ENCODE measurements at regions not wholly inside any gene's neighbourhood (a gene's known extent, or its start where the extent isn't known, plus 50 kb on each side); places are given as distances from the start of the nearest gene placed in this dataset.
"Not testable (repeated sequence)": the region's sequence is repeated elsewhere in the genome, so short reads cannot be mapped to it uniquely, and the experiment has no call there.

DNA sequence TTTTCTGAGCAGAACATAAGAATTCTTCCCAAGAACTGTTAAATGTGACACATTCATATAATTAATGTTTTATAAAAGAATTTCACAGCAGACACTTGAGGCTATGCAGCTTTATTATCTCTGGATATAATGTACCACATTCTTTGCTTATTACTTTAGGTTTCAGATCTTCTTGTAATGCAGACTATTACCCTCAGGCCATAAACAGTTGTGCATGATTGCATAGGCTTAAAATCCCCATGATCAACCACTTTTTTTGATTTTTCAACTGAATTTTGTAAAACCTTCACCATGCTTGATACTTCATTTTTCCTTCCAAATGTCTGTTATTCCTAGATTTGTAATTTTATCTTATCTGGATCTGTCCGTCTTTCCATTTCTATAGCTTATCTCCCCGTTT lies 1355.7 kb downstream of the BRINP3 start:
- no peak for DNase-seq
- CTCF ChIA-PET, result no interaction called here
- Histone ChIP-seq H4K20me1 (ENCODE audit: insufficient read depth) (no peaks in the 10 kb centered on the region), H3K79me2 (ENCODE audit: low read depth) (no peaks in the 10 kb centered on the region), H3K36me3 (ENCODE audit: low read depth) (no peaks in the 10 kb centered on the region), H3K27me3 (ENCODE audit: insufficient read depth, low read depth) (no peaks in the 10 kb centered on the region), H3K4me1 (replicated peaks; ENCODE audit: insufficient read depth) (no peaks in the 10 kb centered on the region), H3K27ac (no peak overlapping the region), H3K4me3 (no peak overlapping the region), H3F3A (ENCODE audit: insufficient read depth, low read depth) (no peaks in the 10 kb centered on the region), H3K9me3 (ENCODE audit: insufficient read depth, low read depth) (no peaks in the 10 kb centered on the region), H3K4me2 (no peak overlapping the region), H2AFZ (no peak overlapping the region), H3K9me2 (ENCODE audit: insufficient read depth) (no peaks in the 10 kb centered on the region)
- TF ChIP-seq EZH2 (IDR thresholded peaks at IDR 0.05; ENCODE audit: low read depth), result no peak
- TF ChIP-seq, protein P1, sequence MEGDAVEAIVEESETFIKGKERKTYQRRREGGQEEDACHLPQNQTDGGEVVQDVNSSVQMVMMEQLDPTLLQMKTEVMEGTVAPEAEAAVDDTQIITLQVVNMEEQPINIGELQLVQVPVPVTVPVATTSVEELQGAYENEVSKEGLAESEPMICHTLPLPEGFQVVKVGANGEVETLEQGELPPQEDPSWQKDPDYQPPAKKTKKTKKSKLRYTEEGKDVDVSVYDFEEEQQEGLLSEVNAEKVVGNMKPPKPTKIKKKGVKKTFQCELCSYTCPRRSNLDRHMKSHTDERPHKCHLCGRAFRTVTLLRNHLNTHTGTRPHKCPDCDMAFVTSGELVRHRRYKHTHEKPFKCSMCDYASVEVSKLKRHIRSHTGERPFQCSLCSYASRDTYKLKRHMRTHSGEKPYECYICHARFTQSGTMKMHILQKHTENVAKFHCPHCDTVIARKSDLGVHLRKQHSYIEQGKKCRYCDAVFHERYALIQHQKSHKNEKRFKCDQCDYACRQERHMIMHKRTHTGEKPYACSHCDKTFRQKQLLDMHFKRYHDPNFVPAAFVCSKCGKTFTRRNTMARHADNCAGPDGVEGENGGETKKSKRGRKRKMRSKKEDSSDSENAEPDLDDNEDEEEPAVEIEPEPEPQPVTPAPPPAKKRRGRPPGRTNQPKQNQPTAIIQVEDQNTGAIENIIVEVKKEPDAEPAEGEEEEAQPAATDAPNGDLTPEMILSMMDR (conservative IDR thresholded peaks at IDR 0.05), result no peak
- intact Hi-C loops (cut with micrococcal nuclease; ENCODE audit: unreplicated experiment), result no loop called here
- BruUV-seq (replicated peaks), result no TSS peak
- POLR2A ChIA-PET (ENCODE audit: unreplicated experiment), result no interaction called here

DNA sequence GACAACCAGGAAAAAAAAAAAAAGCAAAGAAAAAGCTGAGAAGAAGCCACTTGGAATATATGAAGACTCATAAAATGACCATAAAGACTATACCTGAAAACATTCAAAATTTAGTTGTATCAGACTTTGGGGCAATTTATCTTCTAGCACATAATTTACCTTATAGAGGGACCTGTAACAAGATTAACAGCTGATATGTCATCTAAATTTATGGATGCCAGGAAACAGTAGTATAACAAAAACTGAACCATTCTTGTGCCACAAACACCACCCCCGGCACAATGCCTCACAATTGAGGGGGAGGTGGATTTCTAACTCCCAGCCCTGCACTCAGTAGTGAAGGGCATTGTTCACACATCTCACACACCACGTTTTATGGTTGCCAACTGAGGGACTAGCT lies 1352.0 kb downstream of the BRINP3 start:
- Histone ChIP-seq H3K36me3 (ENCODE audit: low read depth) (no peaks in the 10 kb centered on the region), H3K27ac (no peak overlapping the region), H3K9me3 (ENCODE audit: insufficient read depth, low read depth) (no peaks in the 10 kb centered on the region), H3K4me3 (no peak overlapping the region), H3F3A (ENCODE audit: insufficient read depth, low read depth) (no peaks in the 10 kb centered on the region), H2AFZ (no peak overlapping the region), H4K20me1 (ENCODE audit: insufficient read depth) (no peaks in the 10 kb centered on the region; the same call in 1 of the 2 replicates), H3K79me2 (ENCODE audit: low read depth) (no peaks in the 10 kb centered on the region), H3K9me2 (ENCODE audit: insufficient read depth) (no peaks in the 10 kb centered on the region), H3K4me1 (replicated peaks; ENCODE audit: insufficient read depth) (no peaks in the 10 kb centered on the region), H3K4me2 (no peak overlapping the region), H3K27me3 (ENCODE audit: insufficient read depth, low read depth) (no peaks in the 10 kb centered on the region)
- CTCF ChIA-PET, result no interaction called here
- no peak for DNase-seq
- TF ChIP-seq, protein P1 (conservative IDR thresholded peaks at IDR 0.05), result no peak
- intact Hi-C loops (cut with micrococcal nuclease; ENCODE audit: unreplicated experiment), result no loop called here
- POLR2A ChIA-PET (ENCODE audit: unreplicated experiment), result no interaction called here
- no TSS peak for BruUV-seq (replicated peaks)

DNA sequence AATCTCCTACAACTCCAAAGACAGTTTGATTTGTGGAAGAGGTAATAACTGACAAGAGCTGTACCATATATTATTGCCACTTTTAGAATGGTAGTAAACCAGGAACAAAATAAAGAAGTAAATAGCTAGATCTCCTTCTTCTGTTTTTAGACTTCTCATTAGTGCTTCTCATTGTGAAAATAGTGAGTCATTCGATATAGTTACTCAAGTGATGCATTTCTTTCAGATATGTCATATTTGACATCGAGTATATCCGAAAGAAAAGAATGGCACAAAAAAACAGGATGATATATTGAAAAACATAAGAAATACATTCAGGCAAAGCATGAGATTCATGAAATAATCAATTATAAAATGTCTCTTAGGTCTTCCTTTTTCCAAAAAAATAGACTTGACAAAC lies 1346.1 kb downstream of the BRINP3 start:
- POLR2A ChIA-PET (ENCODE audit: unreplicated experiment), result no interaction called here
- intact Hi-C loops (cut with micrococcal nuclease; ENCODE audit: unreplicated experiment), result no loop called here
- no peak overlapping the region for H2AFZ ChIP-seq
- no peaks in the 10 kb centered on the region; the same call in 1 of the 2 replicates for H3K9me2 ChIP-seq (ENCODE audit: insufficient read depth)
- H3K4me1 ChIP-seq (replicated peaks; ENCODE audit: insufficient read depth), result no peaks in the 10 kb centered on the region
- no peak overlapping the region for H3K4me3 ChIP-seq
- no peaks in the 10 kb centered on the region for H3K79me2 ChIP-seq (ENCODE audit: low read depth)
- CTCF ChIA-PET, result no interaction called here
- no peak overlapping the region for H3K27ac ChIP-seq
- TF ChIP-seq, protein P1 (conservative IDR thresholded peaks at IDR 0.05), result no peak
- H3K4me2 ChIP-seq, result no peak overlapping the region
- no peaks in the 10 kb centered on the region for H3K9me3 ChIP-seq (ENCODE audit: insufficient read depth, low read depth)
- no peaks in the 10 kb centered on the region for H3K36me3 ChIP-seq (ENCODE audit: low read depth)
- no peaks in the 10 kb centered on the region for H3K27me3 ChIP-seq (ENCODE audit: insufficient read depth, low read depth)
- no TSS peak for BruUV-seq (replicated peaks)
- H3F3A ChIP-seq (ENCODE audit: insufficient read depth, low read depth), result no peaks in the 10 kb centered on the region
- no peak for DNase-seq
- H4K20me1 ChIP-seq (ENCODE audit: insufficient read depth), result no peaks in the 10 kb centered on the region; the same call in 1 of the 2 replicates

DNA sequence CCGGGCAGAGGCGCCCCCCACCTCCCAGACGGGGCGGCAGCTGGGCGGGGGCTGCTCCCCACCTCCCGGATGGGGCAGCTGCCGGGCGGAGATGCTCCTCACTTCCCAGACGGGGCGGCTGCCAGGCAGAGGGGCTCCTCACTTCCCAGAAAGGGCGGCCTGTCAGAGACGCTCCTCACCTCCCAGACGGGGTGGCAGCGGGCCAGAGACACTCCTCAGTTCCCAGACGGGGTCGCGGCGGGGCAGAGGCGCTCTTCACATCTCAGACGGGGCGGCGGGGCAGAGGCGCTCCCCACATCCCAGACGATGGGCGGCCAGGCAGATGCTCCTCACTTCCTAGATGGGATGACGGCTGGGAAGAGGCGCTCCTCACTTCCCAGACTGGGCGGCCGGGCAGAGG lies 1337.9 kb downstream of the BRINP3 start:
- H3K9me2 ChIP-seq (ENCODE audit: insufficient read depth); DNase-seq; H3K79me2 ChIP-seq (ENCODE audit: low read depth); H3F3A ChIP-seq (ENCODE audit: insufficient read depth, low read depth); CTCF ChIA-PET; H3K4me3 ChIP-seq; H3K4me2 ChIP-seq; POLR2A ChIA-PET (ENCODE audit: unreplicated experiment); intact Hi-C loops (cut with micrococcal nuclease; ENCODE audit: unreplicated experiment); H2AFZ ChIP-seq; H3K36me3 ChIP-seq (ENCODE audit: low read depth); H3K9me3 ChIP-seq (ENCODE audit: insufficient read depth, low read depth); H3K27me3 ChIP-seq (ENCODE audit: insufficient read depth, low read depth); BruUV-seq (replicated peaks); H3K27ac ChIP-seq; H3K4me1 ChIP-seq (replicated peaks; ENCODE audit: insufficient read depth); H4K20me1 ChIP-seq (ENCODE audit: insufficient read depth): not testable (repeated sequence)

Measured in PC-9 (cell line).